GM12892 (cell line): ENCODE measurements at regions not wholly inside any gene's neighbourhood (a gene's known extent, or its start where the extent isn't known, plus 50 kb on each side); places are given as distances from the start of the nearest gene placed in this dataset.

Experiments
- POLR2A ChIP-seq: IDR thresholded peaks from 2 replicates; pipeline ENCODE4 v1.6.1; 2011; ENCODE audit warnings: low read depth, low read length, control low read depth
- POLR2AphosphoS5 ChIP-seq: IDR thresholded peaks from 2 replicates; pipeline ENCODE4 v1.6.1; 2011; ENCODE audit warnings: low read depth, low read length, control low read depth
- TAF1 ChIP-seq: IDR thresholded peaks from 2 replicates; pipeline ENCODE4 v1.6.1; 2011; ENCODE audit warnings: low read depth, mild to moderate bottlenecking, control low read depth, low read length, borderline replicate concordance

DNA sequence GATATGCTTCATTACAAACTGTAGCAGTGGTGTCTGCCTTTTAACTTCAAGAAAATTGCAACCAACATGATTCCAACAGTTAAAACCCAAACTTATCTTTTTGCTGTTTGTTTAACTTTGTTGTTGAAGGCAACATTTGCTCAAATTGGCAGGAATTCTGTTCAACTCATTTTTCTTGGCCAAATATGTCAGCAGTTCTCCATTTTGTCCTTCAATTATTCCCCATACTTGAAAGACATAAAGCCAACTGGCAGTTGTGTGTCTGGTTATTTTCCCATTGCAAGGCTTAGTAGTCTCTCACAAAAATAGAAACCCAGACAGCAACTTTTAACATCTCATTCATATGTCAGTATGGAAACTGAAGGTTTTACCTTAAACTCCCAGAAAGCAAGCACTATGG lies 146.3 kb downstream of the LRIG3 start:
- TF ChIP-seq POLR2A (no peak), TAF1 (no peak), POLR2AphosphoS5 (no peak)
